ENCODE measurements at regions not wholly inside any gene's neighbourhood (a gene's known extent, or its start where the extent isn't known, plus 50 kb on each side); places are given as distances from the start of the nearest gene placed in this dataset.

- DNase-seq (ENCODE audit: low read depth), result no peak
- in situ Hi-C loops (cut with HindIII; ENCODE audit: low sequenced_read_pairs), result no loop called here
- no peak for TF ChIP-seq CTCF (IDR thresholded peaks at IDR 0.05; ENCODE audit: low read depth, low read length, missing control alignments)
- no peak overlapping the region for H3K4me3 ChIP-seq (ENCODE audit: low read depth, low read length)
Observed at GRCh38 chr5:57858905-57859304, 376.3 kb upstream of the ACTBL2 start.

GRCh38 chr5:57857696-57858095, 375.1 kb upstream of the ACTBL2 start:
- in situ Hi-C loops (cut with HindIII; ENCODE audit: low sequenced_read_pairs), result no loop called here
- no peak for TF ChIP-seq CTCF (IDR thresholded peaks at IDR 0.05; ENCODE audit: low read depth, low read length, missing control alignments)
- no peak for DNase-seq (ENCODE audit: low read depth)
- H3K4me3 ChIP-seq (ENCODE audit: low read depth, low read length), result no peak overlapping the region

GRCh38 chr5:57855831-57856230, 373.2 kb upstream of the ACTBL2 start:
- in situ Hi-C loops (cut with HindIII; ENCODE audit: low sequenced_read_pairs), result no loop called here
- no peak for TF ChIP-seq CTCF (IDR thresholded peaks at IDR 0.05; ENCODE audit: low read depth, low read length, missing control alignments)
- no peak overlapping the region for H3K4me3 ChIP-seq (ENCODE audit: low read depth, low read length)
- no peak for DNase-seq (ENCODE audit: low read depth)

GRCh38 chr5:57853929-57854697, 371.5 kb upstream of the ACTBL2 start:
- no peak for TF ChIP-seq CTCF (IDR thresholded peaks at IDR 0.05; ENCODE audit: low read depth, low read length, missing control alignments)
- in situ Hi-C loops (cut with HindIII; ENCODE audit: low sequenced_read_pairs), result no loop called here
- no peak for DNase-seq (ENCODE audit: low read depth)
- H3K4me3 ChIP-seq (ENCODE audit: low read depth, low read length), result no peak overlapping the region

- in situ Hi-C loops (cut with HindIII; ENCODE audit: low sequenced_read_pairs), result no loop called here
- DNase-seq (ENCODE audit: low read depth), result no peak
- H3K4me3 ChIP-seq (ENCODE audit: low read depth, low read length), result no peak overlapping the region
- TF ChIP-seq CTCF (IDR thresholded peaks at IDR 0.05; ENCODE audit: low read depth, low read length, missing control alignments), result no peak
Observed at GRCh38 chr5:57850109-57850508, 367.5 kb upstream of the ACTBL2 start.

GRCh38 chr5:57845025-57845424, 362.4 kb upstream of the ACTBL2 start:
- in situ Hi-C loops (cut with HindIII; ENCODE audit: low sequenced_read_pairs), result no loop called here
- DNase-seq (ENCODE audit: low read depth), result no peak
- no peak overlapping the region for H3K4me3 ChIP-seq (ENCODE audit: low read depth, low read length)
- no peak for TF ChIP-seq CTCF (IDR thresholded peaks at IDR 0.05; ENCODE audit: low read depth, low read length, missing control alignments)
